ENCODE measurements at regions not wholly inside any gene's neighbourhood (a gene's known extent, or its start where the extent isn't known, plus 50 kb on each side); places are given as distances from the start of the nearest gene placed in this dataset.
A peak's percentile ranks its signal among the peaks of the same experiment; 100 is the strongest.

DNA sequence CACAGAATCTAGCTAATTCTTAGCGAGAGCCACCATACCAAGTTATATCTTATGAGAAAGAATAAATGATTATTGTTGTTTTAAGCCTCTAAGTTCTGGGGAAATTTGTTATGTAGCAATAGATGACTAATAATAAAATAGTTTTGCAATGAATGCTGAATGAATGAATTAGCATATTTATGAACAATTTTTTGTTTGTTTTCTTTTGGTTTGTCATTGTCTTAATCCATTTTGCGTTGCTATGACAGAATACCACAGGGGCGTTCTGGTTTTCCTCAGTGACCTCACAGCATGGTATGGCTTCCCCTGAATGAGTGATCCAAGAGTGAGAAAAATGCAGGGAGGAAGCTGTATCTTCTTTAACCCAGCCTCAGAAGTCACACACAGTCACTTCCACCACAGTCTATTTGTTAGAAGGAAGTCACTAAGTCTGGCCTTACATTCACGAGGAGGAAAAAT lies 53.8 kb upstream of the HPDL start:
- TF ChIP-seq, protein P1, sequence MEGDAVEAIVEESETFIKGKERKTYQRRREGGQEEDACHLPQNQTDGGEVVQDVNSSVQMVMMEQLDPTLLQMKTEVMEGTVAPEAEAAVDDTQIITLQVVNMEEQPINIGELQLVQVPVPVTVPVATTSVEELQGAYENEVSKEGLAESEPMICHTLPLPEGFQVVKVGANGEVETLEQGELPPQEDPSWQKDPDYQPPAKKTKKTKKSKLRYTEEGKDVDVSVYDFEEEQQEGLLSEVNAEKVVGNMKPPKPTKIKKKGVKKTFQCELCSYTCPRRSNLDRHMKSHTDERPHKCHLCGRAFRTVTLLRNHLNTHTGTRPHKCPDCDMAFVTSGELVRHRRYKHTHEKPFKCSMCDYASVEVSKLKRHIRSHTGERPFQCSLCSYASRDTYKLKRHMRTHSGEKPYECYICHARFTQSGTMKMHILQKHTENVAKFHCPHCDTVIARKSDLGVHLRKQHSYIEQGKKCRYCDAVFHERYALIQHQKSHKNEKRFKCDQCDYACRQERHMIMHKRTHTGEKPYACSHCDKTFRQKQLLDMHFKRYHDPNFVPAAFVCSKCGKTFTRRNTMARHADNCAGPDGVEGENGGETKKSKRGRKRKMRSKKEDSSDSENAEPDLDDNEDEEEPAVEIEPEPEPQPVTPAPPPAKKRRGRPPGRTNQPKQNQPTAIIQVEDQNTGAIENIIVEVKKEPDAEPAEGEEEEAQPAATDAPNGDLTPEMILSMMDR (IDR thresholded peaks at IDR 0.05; ENCODE audit: insufficient read depth, low read depth, low read length, missing control alignments), result no peak
- peak; percentile 78 for DNase-seq (ENCODE audit: low read depth)
- H3K4me3 ChIP-seq (ENCODE audit: low read length), result no peak overlapping the region

DNA sequence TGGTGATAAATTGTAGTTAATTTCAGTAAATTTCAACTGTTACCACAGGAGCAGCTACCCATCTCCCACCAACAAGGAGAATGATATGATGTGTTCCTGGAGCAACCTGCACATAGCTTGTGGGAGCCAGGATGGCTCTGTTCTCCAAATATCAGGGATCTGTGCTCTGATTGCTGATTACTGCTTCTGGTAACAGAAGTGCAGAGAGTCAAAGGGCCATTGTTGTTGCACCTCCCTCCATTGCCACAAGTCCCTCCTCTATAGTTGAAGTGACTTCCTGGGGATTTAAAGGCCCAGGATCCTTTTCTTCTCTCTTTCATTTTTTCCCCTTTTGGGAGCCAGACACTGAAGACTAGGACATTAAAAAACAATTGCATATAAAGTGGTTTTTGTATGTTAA lies 51.6 kb upstream of the HPDL start:
- TF ChIP-seq, protein P1 (IDR thresholded peaks at IDR 0.05; ENCODE audit: insufficient read depth, low read depth, low read length, missing control alignments), result no peak
- DNase-seq (ENCODE audit: low read depth), result no peak
- H3K4me3 ChIP-seq (ENCODE audit: low read length), result no peak overlapping the region

Data from epithelial cell of esophagus (primary cell).